ENCODE measurements at regions not wholly inside any gene's neighbourhood (a gene's known extent, or its start where the extent isn't known, plus 50 kb on each side); places are given as distances from the start of the nearest gene placed in this dataset.

GRCh38 chr15:70379938-70380883 is 282.5 kb upstream of the TLE3 start:
- no peak for TF ChIP-seq CTCF (IDR thresholded peaks at IDR 0.05)
- no peak for TF ChIP-seq POLR2A (IDR thresholded peaks at IDR 0.05)

All from heart left ventricle (tissue), 13 donors.